ENCODE measurements at regions not wholly inside any gene's neighbourhood (a gene's known extent, or its start where the extent isn't known, plus 50 kb on each side); places are given as distances from the start of the nearest gene placed in this dataset.
"Not testable (repeated sequence)": the region's sequence is repeated elsewhere in the genome, so short reads cannot be mapped to it uniquely, and the experiment has no call there.

- DNase-seq (ENCODE audit: low read depth): no peak
These were observed 1662.9 kb downstream of the SUCLG1 start for GRCh38 chr2:82796132-82796531.

GRCh38 chr2:82795446-82795845 is 1663.6 kb downstream of the SUCLG1 start:
- DNase-seq (ENCODE audit: low read depth): peak; percentile 25

GRCh38 chr2:82793711-82794435 is 1665.2 kb downstream of the SUCLG1 start:
- no peak for DNase-seq (ENCODE audit: low read depth)

GRCh38 chr2:82792316-82792715 is 1666.8 kb downstream of the SUCLG1 start:
- no peak for DNase-seq (ENCODE audit: low read depth)

- DNase-seq (ENCODE audit: low read depth): peak; percentile 27
These were observed 1668.7 kb downstream of the SUCLG1 start for GRCh38 chr2:82790206-82791021.

- no peak for DNase-seq (ENCODE audit: low read depth)
These were observed 1669.3 kb downstream of the SUCLG1 start for GRCh38 chr2:82789851-82790205.

- DNase-seq (ENCODE audit: low read depth): no peak
These were observed 1677.7 kb downstream of the SUCLG1 start for GRCh38 chr2:82781176-82781915.

- no peak for DNase-seq (ENCODE audit: low read depth)
These were observed 1679.0 kb downstream of the SUCLG1 start for GRCh38 chr2:82780050-82780449.

GRCh38 chr2:82752396-82752795 is 1706.7 kb downstream of the SUCLG1 start:
- DNase-seq (ENCODE audit: low read depth): no peak

- DNase-seq (ENCODE audit: low read depth): no peak
These were observed 1710.4 kb downstream of the SUCLG1 start for GRCh38 chr2:82748653-82749052.

GRCh38 chr2:82740527-82740926 is 1718.6 kb downstream of the SUCLG1 start:
- DNase-seq (ENCODE audit: low read depth): no peak

GRCh38 chr2:82737965-82738364 is 1721.1 kb downstream of the SUCLG1 start:
- not testable (repeated sequence) for DNase-seq (ENCODE audit: low read depth)

GRCh38 chr2:82735336-82735735 is 1723.7 kb downstream of the SUCLG1 start:
- no peak for DNase-seq (ENCODE audit: low read depth)

- DNase-seq (ENCODE audit: low read depth): no peak
These were observed 1727.3 kb downstream of the SUCLG1 start for GRCh38 chr2:82731824-82732223.

- peak; percentile 10 for DNase-seq (ENCODE audit: low read depth)
These were observed 1728.3 kb downstream of the SUCLG1 start for GRCh38 chr2:82730811-82731210.

GRCh38 chr2:82728090-82728489 is 1731.0 kb downstream of the SUCLG1 start:
- no peak for DNase-seq (ENCODE audit: low read depth)

GRCh38 chr2:82708681-82709080 is 1750.4 kb downstream of the SUCLG1 start:
- no peak for DNase-seq (ENCODE audit: low read depth)

- DNase-seq (ENCODE audit: low read depth): no peak
These were observed 1761.8 kb downstream of the SUCLG1 start for GRCh38 chr2:82697231-82697630.

GRCh38 chr2:82694431-82694830 is 1764.6 kb downstream of the SUCLG1 start:
- DNase-seq (ENCODE audit: low read depth): no peak

GRCh38 chr2:82690757-82691411 is 1768.2 kb downstream of the SUCLG1 start:
- no peak for DNase-seq (ENCODE audit: low read depth)

GRCh38 chr2:82675186-82675585 is 1783.9 kb downstream of the SUCLG1 start:
- no peak for DNase-seq (ENCODE audit: low read depth)

GRCh38 chr2:82674652-82675051 is 1784.4 kb downstream of the SUCLG1 start:
- no peak for DNase-seq (ENCODE audit: low read depth)
